ENCODE measurements at regions not wholly inside any gene's neighbourhood (a gene's known extent, or its start where the extent isn't known, plus 50 kb on each side); places are given as distances from the start of the nearest gene placed in this dataset.

DNA sequence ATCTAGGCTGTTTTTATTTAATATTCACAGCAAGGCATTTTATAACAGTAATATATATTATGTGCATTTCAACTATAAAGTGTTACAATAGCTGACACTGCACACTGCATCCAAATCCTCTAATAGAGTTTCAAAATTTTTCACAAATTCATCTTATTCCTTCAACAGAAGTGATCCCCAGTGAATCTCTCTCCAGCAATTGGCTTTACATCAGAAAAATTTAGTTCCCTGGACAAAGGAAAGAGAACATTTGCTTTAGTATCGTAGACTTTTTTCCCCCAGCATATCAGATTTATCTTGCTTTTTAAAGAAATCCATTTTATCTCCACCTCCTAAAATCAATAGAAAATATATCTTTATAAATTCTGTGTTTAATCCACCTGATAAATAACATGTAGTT is 868.6 kb downstream of the TBL1XR1 start:
- TF ChIP-seq, protein P1, sequence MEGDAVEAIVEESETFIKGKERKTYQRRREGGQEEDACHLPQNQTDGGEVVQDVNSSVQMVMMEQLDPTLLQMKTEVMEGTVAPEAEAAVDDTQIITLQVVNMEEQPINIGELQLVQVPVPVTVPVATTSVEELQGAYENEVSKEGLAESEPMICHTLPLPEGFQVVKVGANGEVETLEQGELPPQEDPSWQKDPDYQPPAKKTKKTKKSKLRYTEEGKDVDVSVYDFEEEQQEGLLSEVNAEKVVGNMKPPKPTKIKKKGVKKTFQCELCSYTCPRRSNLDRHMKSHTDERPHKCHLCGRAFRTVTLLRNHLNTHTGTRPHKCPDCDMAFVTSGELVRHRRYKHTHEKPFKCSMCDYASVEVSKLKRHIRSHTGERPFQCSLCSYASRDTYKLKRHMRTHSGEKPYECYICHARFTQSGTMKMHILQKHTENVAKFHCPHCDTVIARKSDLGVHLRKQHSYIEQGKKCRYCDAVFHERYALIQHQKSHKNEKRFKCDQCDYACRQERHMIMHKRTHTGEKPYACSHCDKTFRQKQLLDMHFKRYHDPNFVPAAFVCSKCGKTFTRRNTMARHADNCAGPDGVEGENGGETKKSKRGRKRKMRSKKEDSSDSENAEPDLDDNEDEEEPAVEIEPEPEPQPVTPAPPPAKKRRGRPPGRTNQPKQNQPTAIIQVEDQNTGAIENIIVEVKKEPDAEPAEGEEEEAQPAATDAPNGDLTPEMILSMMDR (IDR thresholded peaks at IDR 0.05): no peak
- no peak for TF ChIP-seq POLR2A (IDR thresholded peaks at IDR 0.05)
